GM10266 (cell line): ENCODE measurements at regions not wholly inside any gene's neighbourhood (a gene's known extent, or its start where the extent isn't known, plus 50 kb on each side); places are given as distances from the start of the nearest gene placed in this dataset.

Experiments
- DNase-seq: peaks from one replicate; pipeline ENCODE4 v3.0.0; 2012; ENCODE audit errors: extremely low spot score
- CTCF ChIP-seq: IDR thresholded peaks from 2 replicates; pipeline ENCODE4 v1.5.1; 2012; ENCODE audit warnings: mild to moderate bottlenecking, low read depth; ENCODE audit not compliant: control insufficient read depth, insufficient read depth; ENCODE audit errors: missing control alignments

GRCh38 chr5:21623831-21624230 lies 1229.3 kb downstream of the CDH12 start:
- no peak for TF ChIP-seq CTCF
- DNase-seq = no peak

- no peak for TF ChIP-seq CTCF
- DNase-seq = no peak
These were observed 1237.9 kb downstream of the CDH12 start for GRCh38 chr5:21615195-21615765.

- no peak for DNase-seq
- no peak for TF ChIP-seq CTCF
These were observed 1239.1 kb downstream of the CDH12 start for GRCh38 chr5:21613971-21614488.

GRCh38 chr5:21603796-21604195 lies 1249.3 kb downstream of the CDH12 start:
- DNase-seq = no peak
- no peak for TF ChIP-seq CTCF

- no peak for DNase-seq
- no peak for TF ChIP-seq CTCF
These were observed 1258.6 kb downstream of the CDH12 start for GRCh38 chr5:21594566-21594965.

GRCh38 chr5:21593261-21593660 lies 1259.9 kb downstream of the CDH12 start:
- TF ChIP-seq CTCF = no peak
- no peak for DNase-seq

GRCh38 chr5:21581508-21581907 lies 1271.6 kb downstream of the CDH12 start:
- DNase-seq = no peak
- no peak for TF ChIP-seq CTCF
